Mesendoderm (in vitro differentiated cells): ENCODE measurements at regions not wholly inside any gene's neighbourhood (a gene's known extent, or its start where the extent isn't known, plus 50 kb on each side); places are given as distances from the start of the nearest gene placed in this dataset.

ENCODE experiments used
- DNase-seq: peaks from one replicate; pipeline ENCODE4 v3.0.0; 2013
- H2AK5ac ChIP-seq: 2 replicates; pipeline ENCODE4 v1.6.1; 2013; ENCODE audit warnings: low read length, inconsistent platforms
- H2BK120ac ChIP-seq: 2 replicates; pipeline ENCODE4 v1.6.1; 2013; ENCODE audit warnings: low read depth, mild to moderate bottlenecking, low read length, moderate library complexity, mixed read lengths
- H2BK15ac ChIP-seq: replicated peaks from 2 replicates; pipeline ENCODE4 v1.6.1; 2013; ENCODE audit warnings: low read depth, mild to moderate bottlenecking, moderate library complexity
- H2BK5ac ChIP-seq: 2 replicates; pipeline ENCODE4 v1.6.1; 2013; ENCODE audit warnings: low read length, inconsistent platforms
- H3K18ac ChIP-seq: 2 replicates; pipeline ENCODE4 v1.6.1; 2013; ENCODE audit warnings: mild to moderate bottlenecking, low read length, mixed read lengths
- H3K23ac ChIP-seq: one replicate; pipeline ENCODE4 v1.6.1; 2013; ENCODE audit warnings: low read length
- H3K27ac ChIP-seq: 2 replicates; pipeline ENCODE4 v1.5.1; 2013; ENCODE audit warnings: low read depth, mild to moderate bottlenecking, inconsistent platforms, low read length, moderate library complexity
- H3K27me3 ChIP-seq: 2 replicates; pipeline ENCODE4 v1.6.1; 2013; ENCODE audit warnings: low read length, control low read depth, mild to moderate bottlenecking, inconsistent platforms; ENCODE audit not compliant: insufficient read depth, poor library complexity
- H3K36me3 ChIP-seq: 2 replicates; pipeline ENCODE4 v1.6.1; 2013; ENCODE audit warnings: low read length, inconsistent platforms; ENCODE audit not compliant: control insufficient read depth, insufficient read depth
- H3K4ac ChIP-seq: one replicate; pipeline ENCODE4 v1.6.1; 2013; ENCODE audit warnings: low read depth, mild to moderate bottlenecking, low read length, moderate library complexity
- H3K4me1 ChIP-seq: 2 replicates; pipeline ENCODE4 v1.6.1; 2013; ENCODE audit warnings: low read depth, low read length, inconsistent platforms; ENCODE audit not compliant: control insufficient read depth
- H3K4me2 ChIP-seq: 2 replicates; pipeline ENCODE4 v1.6.1; 2013; ENCODE audit warnings: low read length
- H3K4me3 ChIP-seq: 2 replicates; pipeline ENCODE4 v1.5.1; 2013; ENCODE audit warnings: mild to moderate bottlenecking, low read length
- H3K56ac ChIP-seq: one replicate; pipeline ENCODE4 v1.6.1; 2013; ENCODE audit warnings: low read length
- H3K79me1 ChIP-seq: 2 replicates; pipeline ENCODE4 v1.6.1; 2013; ENCODE audit warnings: low read length, inconsistent platforms
- H3K79me2 ChIP-seq: 2 replicates; pipeline ENCODE4 v1.6.1; 2013; ENCODE audit warnings: mild to moderate bottlenecking, low read length; ENCODE audit not compliant: control insufficient read depth, insufficient read depth
- H3K9ac ChIP-seq: 2 replicates; pipeline ENCODE4 v1.6.1; 2013; ENCODE audit warnings: low read length, inconsistent platforms
- H4K5ac ChIP-seq: one replicate; pipeline ENCODE4 v1.6.1; 2013; ENCODE audit warnings: low read length
- H4K8ac ChIP-seq: one replicate; pipeline ENCODE4 v1.6.1; 2013; ENCODE audit warnings: low read depth, mild to moderate bottlenecking, control low read depth, low read length, moderate library complexity
- WGBS: extraction: QIAGEN DNeasy Blood & Tissue Kit; methylation state at CpG from one replicate; pipeline ENCODE4 v1.1.7; 2013; ENCODE audit warnings: low lambda C conversion rate, missing lambda C conversion rate; ENCODE audit not compliant: insufficient coverage; ENCODE audit errors: extremely low coverage; 5-methylcytosine and 5-hydroxymethylcytosine counted together

GRCh38 chr7:156397249-156397648 lies 243.3 kb upstream of the RNF32 start:
- Histone ChIP-seq H2BK5ac (no peak overlapping the region), H3K4me3 (no peak overlapping the region), H2BK120ac (no peak overlapping the region), H3K56ac (no peak overlapping the region), H4K8ac (no peak overlapping the region), H2AK5ac (no peak overlapping the region), H3K4me2 (no peak overlapping the region), H3K36me3 (no peaks in the 10 kb centered on the region), H4K5ac (no peak overlapping the region), H3K27me3 (no peaks in the 10 kb centered on the region), H3K9ac (no peak overlapping the region), H3K27ac (no peak overlapping the region), H2BK15ac (no peak overlapping the region), H3K23ac (no peak overlapping the region), H3K79me1 (no peaks in the 10 kb centered on the region), H3K18ac (no peak overlapping the region), H3K79me2 (no peaks in the 10 kb centered on the region), H3K4me1 (no peaks in the 10 kb centered on the region), H3K4ac (no peak overlapping the region)
- no CpG with 5 or more reads among the region's 19 CpGs for WGBS
- DNase-seq: no peak

- Histone ChIP-seq H3K79me1 (no peaks in the 10 kb centered on the region), H4K8ac (no peak overlapping the region), H3K4me1 (no peaks in the 10 kb centered on the region), H3K18ac (no peak overlapping the region), H2BK120ac (no peak overlapping the region), H3K9ac (no peak overlapping the region), H4K5ac (no peak overlapping the region), H3K27me3 (no peaks in the 10 kb centered on the region), H3K4me2 (no peak overlapping the region), H2BK15ac (no peak overlapping the region), H3K27ac (no peak overlapping the region), H3K56ac (no peak overlapping the region), H3K79me2 (no peaks in the 10 kb centered on the region), H3K36me3 (no peaks in the 10 kb centered on the region), H2AK5ac (no peak overlapping the region), H3K4me3 (no peak overlapping the region), H2BK5ac (no peak overlapping the region), H3K23ac (no peak overlapping the region), H3K4ac (no peak overlapping the region)
- no peak for DNase-seq
- no CpG with 5 or more reads among the region's 24 CpGs for WGBS
Observed at GRCh38 chr7:156389116-156389692, 251.4 kb upstream of the RNF32 start.

GRCh38 chr7:156386097-156386496 lies 254.5 kb upstream of the RNF32 start:
- H3K4me1 ChIP-seq: no peaks in the 10 kb centered on the region
- H3K18ac ChIP-seq: no peak overlapping the region
- H3K27ac ChIP-seq: no peak overlapping the region
- WGBS: no CpG with 5 or more reads among the region's 6 CpGs
- H2BK120ac ChIP-seq: no peak overlapping the region
- H3K23ac ChIP-seq: no peak overlapping the region
- H2BK15ac ChIP-seq: no peak overlapping the region
- H2BK5ac ChIP-seq: no peak overlapping the region
- no peaks in the 10 kb centered on the region for H3K79me1 ChIP-seq
- no peak overlapping the region for H3K4me2 ChIP-seq
- no peaks in the 10 kb centered on the region for H3K36me3 ChIP-seq
- H3K56ac ChIP-seq: no peak overlapping the region
- no peak overlapping the region for H3K4ac ChIP-seq
- no peaks in the 10 kb centered on the region for H3K79me2 ChIP-seq
- no peak overlapping the region for H4K8ac ChIP-seq
- H3K9ac ChIP-seq: no peak overlapping the region
- H4K5ac ChIP-seq: no peak overlapping the region
- H2AK5ac ChIP-seq: no peak overlapping the region
- H3K4me3 ChIP-seq: no peak overlapping the region
- H3K27me3 ChIP-seq: no peaks in the 10 kb centered on the region
- DNase-seq: peak; percentile 55

GRCh38 chr7:156384706-156385105 lies 255.9 kb upstream of the RNF32 start:
- Histone ChIP-seq H3K56ac (no peak overlapping the region), H3K4me2 (no peak overlapping the region), H3K36me3 (no peaks in the 10 kb centered on the region), H3K9ac (no peak overlapping the region), H2AK5ac (no peak overlapping the region), H2BK15ac (no peak overlapping the region), H3K79me1 (no peaks in the 10 kb centered on the region), H4K5ac (no peak overlapping the region), H3K27me3 (no peaks in the 10 kb centered on the region), H3K23ac (no peak overlapping the region), H3K4me3 (no peak overlapping the region), H3K18ac (no peak overlapping the region), H2BK5ac (no peak overlapping the region), H4K8ac (no peak overlapping the region), H3K27ac (no peak overlapping the region), H2BK120ac (no peak overlapping the region), H3K4me1 (no peaks in the 10 kb centered on the region), H3K4ac (no peak overlapping the region), H3K79me2 (no peaks in the 10 kb centered on the region)
- DNase-seq: no peak
- no CpG with 5 or more reads among the region's 14 CpGs for WGBS

GRCh38 chr7:156383526-156383925 lies 257.0 kb upstream of the RNF32 start:
- H3K4me3 ChIP-seq: no peak overlapping the region
- no peak overlapping the region for H2BK5ac ChIP-seq
- no peak overlapping the region for H2BK120ac ChIP-seq
- H3K4ac ChIP-seq: no peak overlapping the region
- no peak overlapping the region for H3K23ac ChIP-seq
- no peaks in the 10 kb centered on the region for H3K4me1 ChIP-seq
- H3K9ac ChIP-seq: no peak overlapping the region
- no peaks in the 10 kb centered on the region for H3K27me3 ChIP-seq
- no peaks in the 10 kb centered on the region for H3K79me2 ChIP-seq
- no peak overlapping the region for H3K27ac ChIP-seq
- peak; percentile 41 for DNase-seq
- no peak overlapping the region for H3K4me2 ChIP-seq
- H3K36me3 ChIP-seq: no peaks in the 10 kb centered on the region
- H3K56ac ChIP-seq: no peak overlapping the region
- no peak overlapping the region for H4K5ac ChIP-seq
- no peak overlapping the region for H3K18ac ChIP-seq
- no peaks in the 10 kb centered on the region for H3K79me1 ChIP-seq
- no CpG with 5 or more reads among the region's 4 CpGs for WGBS
- H2BK15ac ChIP-seq: no peak overlapping the region
- H2AK5ac ChIP-seq: no peak overlapping the region
- H4K8ac ChIP-seq: no peak overlapping the region

- no peak overlapping the region for H3K4me2 ChIP-seq
- no peaks in the 10 kb centered on the region for H3K4me1 ChIP-seq
- H3K4ac ChIP-seq: no peak overlapping the region
- no peak overlapping the region for H3K23ac ChIP-seq
- no peak overlapping the region for H4K5ac ChIP-seq
- H3K79me1 ChIP-seq: no peaks in the 10 kb centered on the region
- no peak for DNase-seq
- H3K27ac ChIP-seq: no peak overlapping the region
- no peak overlapping the region for H3K56ac ChIP-seq
- no peak overlapping the region for H3K4me3 ChIP-seq
- no peaks in the 10 kb centered on the region for H3K36me3 ChIP-seq
- H2BK15ac ChIP-seq: no peak overlapping the region
- H2BK120ac ChIP-seq: no peak overlapping the region
- WGBS: no CpG with 5 or more reads among the region's 4 CpGs
- H2BK5ac ChIP-seq: no peak overlapping the region
- H3K9ac ChIP-seq: no peak overlapping the region
- H4K8ac ChIP-seq: no peak overlapping the region
- no peak overlapping the region for H2AK5ac ChIP-seq
- H3K18ac ChIP-seq: no peak overlapping the region
- H3K27me3 ChIP-seq: no peaks in the 10 kb centered on the region
- H3K79me2 ChIP-seq: no peaks in the 10 kb centered on the region
Observed at GRCh38 chr7:156380261-156380660, 260.3 kb upstream of the RNF32 start.
